HepG2 (cell line): ENCODE measurements at regions not wholly inside any gene's neighbourhood (a gene's known extent, or its start where the extent isn't known, plus 50 kb on each side); places are given as distances from the start of the nearest gene placed in this dataset.

Experiments
- BORCS8-MEF2B ChIP-seq: sonication (generic); formaldehyde crosslinking; IDR thresholded peaks from 2 replicates; pipeline ENCODE4 v1.8.0; 2022; ENCODE audit warnings: mild to moderate bottlenecking, missing genetic modification reagents
- FOXO4 ChIP-seq: sonication (generic); formaldehyde crosslinking; conservative IDR thresholded peaks from 2 replicates; pipeline ENCODE4 v1.8.1; 2023; ENCODE audit warnings: missing genetic modification reagents
- NFIB ChIP-seq: sonication (generic); formaldehyde crosslinking; IDR thresholded peaks from 2 replicates; pipeline ENCODE4 v1.9.0; 2021; ENCODE audit warnings: missing genetic modification reagents, mild to moderate bottlenecking, borderline replicate concordance
- SKI ChIP-seq: fragments of 450-650 bp; IDR thresholded peaks from one replicate; pipeline ENCODE4 v1.6.1; 2018; ENCODE audit warnings: mild to moderate bottlenecking; ENCODE audit not compliant: partially characterized antibody
- TARDBP ChIP-seq: sonication (generic); formaldehyde crosslinking; IDR thresholded peaks from 2 replicates; pipeline ENCODE4 v1.8.0; 2022; ENCODE audit warnings: mild to moderate bottlenecking, missing genetic modification reagents
- ZBTB40 ChIP-seq, 2 experiments: fragments of 450-650 bp in 1 of 2; sonication (generic) in 1 of 2; formaldehyde crosslinking in 1 of 2; IDR thresholded peaks; 2 replicates each; pipeline versions ENCODE4 v1.6.1 to v1.8.0; 2016 to 2022; ENCODE audit warnings: antibody characterized with exemption in 1 of 2, mild to moderate bottlenecking in 1 of 2, missing genetic modification reagents in 1 of 2
- ZNF503 ChIP-seq: sonication (generic); formaldehyde crosslinking; IDR thresholded peaks from 2 replicates; pipeline ENCODE4 v1.4.0; 2020; ENCODE audit warnings: missing genetic modification reagents
- ZNF639 ChIP-seq: conservative IDR thresholded peaks from 2 replicates; pipeline ENCODE4 v1.6.1; 2018; ENCODE audit warnings: missing genetic modification reagents
- ZSCAN30 ChIP-seq: sonication (generic); formaldehyde crosslinking; IDR thresholded peaks from 2 replicates; pipeline ENCODE4 v1.5.0; 2020; ENCODE audit warnings: mild to moderate bottlenecking, missing genetic modification reagents

GRCh38 chr2:8550481-8550880, 131.4 kb upstream of the ID2 start (continued):
- TF ChIP-seq ZBTB40 (IDR thresholded peaks at IDR 0.05) = no peak
- TF ChIP-seq ZBTB40 (CRISPR knock-in tag; IDR thresholded peaks at IDR 0.05) = no peak
- TF ChIP-seq TARDBP = no peak
- no peak for TF ChIP-seq ZNF639 (CRISPR knock-in tag)
- TF ChIP-seq ZSCAN30 (CRISPR knock-in tag) = no peak
- no peak for TF ChIP-seq BORCS8-MEF2B
- no peak for TF ChIP-seq NFIB (CRISPR knock-in tag)
- TF ChIP-seq FOXO4 (CRISPR knock-in tag) = no peak
- no peak for TF ChIP-seq SKI
- no peak for TF ChIP-seq ZNF503 (CRISPR knock-in tag)
